Nephron (organoid): ENCODE measurements at regions not wholly inside any gene's neighbourhood (a gene's known extent, or its start where the extent isn't known, plus 50 kb on each side); places are given as distances from the start of the nearest gene placed in this dataset.
"Not testable (repeated sequence)": the region's sequence is repeated elsewhere in the genome, so short reads cannot be mapped to it uniquely, and the experiment has no call there.

Experiments
- H3K27ac Mint-ChIP-seq, 3 experiments: 2 replicates each; pipeline ENCODE4 v1.8.0; 2020; ENCODE audit warnings: mixed read lengths in 3 of 3, mild to moderate bottlenecking in 2 of 3, moderate library complexity in 1 of 3
- H3K27me3 Mint-ChIP-seq: 2 replicates; pipeline ENCODE4 v1.8.0; 2021; ENCODE audit warnings: low read depth, mild to moderate bottlenecking, moderate library complexity, mixed read lengths
- H3K36me3 Mint-ChIP-seq: 2 replicates; pipeline ENCODE4 v1.8.0; 2020; ENCODE audit warnings: low read depth, mixed read lengths
- H3K4me1 Mint-ChIP-seq: 2 replicates; pipeline ENCODE4 v1.8.0; 2020; ENCODE audit warnings: mixed read lengths
- H3K4me3 Mint-ChIP-seq, 3 experiments: 2 replicates each; pipeline ENCODE4 v1.8.0; 2020; ENCODE audit warnings: mild to moderate bottlenecking in 3 of 3, mixed read lengths in 3 of 3, moderate library complexity in 2 of 3
- H3K9me3 Mint-ChIP-seq: 2 replicates; pipeline ENCODE4 v1.8.0; 2020; ENCODE audit warnings: mixed read lengths
- CTCF ChIP-seq, 3 experiments: fragments of 200-600 bp; sonication (generic); IDR thresholded peaks; one replicate each; pipeline ENCODE4 v1.5.0; 2021; ENCODE audit warnings: antibody characterized with exemption in 3 of 3; ENCODE audit not compliant: unreplicated experiment in 3 of 3

- H3K4me3 Mint-ChIP-seq, H3K9me3 Mint-ChIP-seq, H3K27ac Mint-ChIP-seq, H3K27me3 Mint-ChIP-seq, H3K4me1 Mint-ChIP-seq, H3K36me3 Mint-ChIP-seq: not testable (repeated sequence)
Measured at GRCh38 chr15:20124668-20125067, 416.9 kb downstream of the GOLGA6L6 start.

- Mint-ChIP-seq H3K36me3 (no peaks in the 10 kb centered on the region), H3K4me1 (no peaks in the 10 kb centered on the region), H3K27ac (no peak overlapping the region), H3K9me3 (no peaks in the 10 kb centered on the region), H3K27me3 (no peaks in the 10 kb centered on the region), H3K4me3 (no peak overlapping the region)
- TF ChIP-seq CTCF (IDR thresholded peaks at IDR 0.05; ENCODE audit: unreplicated experiment in 3 of 3): no peak
Measured at GRCh38 chr15:20106026-20106425, 435.6 kb downstream of the GOLGA6L6 start.

- not testable (repeated sequence) for H3K4me3 Mint-ChIP-seq, H3K36me3 Mint-ChIP-seq, H3K27me3 Mint-ChIP-seq, H3K4me1 Mint-ChIP-seq, H3K27ac Mint-ChIP-seq, H3K9me3 Mint-ChIP-seq
Measured at GRCh38 chr15:20105011-20105990, 436.3 kb downstream of the GOLGA6L6 start.

- not testable (repeated sequence) for H3K9me3 Mint-ChIP-seq, H3K27me3 Mint-ChIP-seq
Measured at GRCh38 chr15:20104551-20104950, 437.0 kb downstream of the GOLGA6L6 start.

GRCh38 chr15:20102862-20103261 is 438.7 kb downstream of the GOLGA6L6 start:
- not testable (repeated sequence) for H3K9me3 Mint-ChIP-seq, H3K4me3 Mint-ChIP-seq, H3K27me3 Mint-ChIP-seq, H3K27ac Mint-ChIP-seq, H3K4me1 Mint-ChIP-seq, H3K36me3 Mint-ChIP-seq

More at GRCh38 chr15:20104551-20104950, 437.0 kb downstream of the GOLGA6L6 start:
- H3K4me3 Mint-ChIP-seq, H3K27ac Mint-ChIP-seq, H3K36me3 Mint-ChIP-seq, H3K4me1 Mint-ChIP-seq: not testable (repeated sequence)

GRCh38 chr15:20102209-20102608 is 439.4 kb downstream of the GOLGA6L6 start:
- H3K9me3 Mint-ChIP-seq, H3K4me1 Mint-ChIP-seq, H3K4me3 Mint-ChIP-seq, H3K36me3 Mint-ChIP-seq, H3K27ac Mint-ChIP-seq, H3K27me3 Mint-ChIP-seq: not testable (repeated sequence)

- H3K27me3 Mint-ChIP-seq, H3K9me3 Mint-ChIP-seq, H3K4me1 Mint-ChIP-seq, H3K36me3 Mint-ChIP-seq, H3K4me3 Mint-ChIP-seq, H3K27ac Mint-ChIP-seq: not testable (repeated sequence)
Measured at GRCh38 chr15:20101281-20101680, 440.3 kb downstream of the GOLGA6L6 start.

GRCh38 chr15:20100604-20101270 is 440.9 kb downstream of the GOLGA6L6 start:
- not testable (repeated sequence) for H3K4me1 Mint-ChIP-seq, H3K27ac Mint-ChIP-seq, H3K9me3 Mint-ChIP-seq, H3K4me3 Mint-ChIP-seq, H3K36me3 Mint-ChIP-seq, H3K27me3 Mint-ChIP-seq

GRCh38 chr15:20095699-20096303 is 445.8 kb downstream of the GOLGA6L6 start:
- H3K9me3 Mint-ChIP-seq, H3K27ac Mint-ChIP-seq, H3K27me3 Mint-ChIP-seq, H3K36me3 Mint-ChIP-seq, H3K4me1 Mint-ChIP-seq, H3K4me3 Mint-ChIP-seq: not testable (repeated sequence)

- H3K27me3 Mint-ChIP-seq, H3K36me3 Mint-ChIP-seq, H3K27ac Mint-ChIP-seq, H3K9me3 Mint-ChIP-seq, H3K4me1 Mint-ChIP-seq, H3K4me3 Mint-ChIP-seq: not testable (repeated sequence)
Measured at GRCh38 chr15:20089541-20089940, 452.1 kb downstream of the GOLGA6L6 start.

GRCh38 chr15:20084026-20084425 is 457.6 kb downstream of the GOLGA6L6 start:
- H3K4me1 Mint-ChIP-seq, H3K27ac Mint-ChIP-seq, H3K4me3 Mint-ChIP-seq, H3K36me3 Mint-ChIP-seq, H3K9me3 Mint-ChIP-seq, H3K27me3 Mint-ChIP-seq: not testable (repeated sequence)

- not testable (repeated sequence) for H3K27me3 Mint-ChIP-seq, H3K4me1 Mint-ChIP-seq, H3K36me3 Mint-ChIP-seq, H3K4me3 Mint-ChIP-seq, H3K27ac Mint-ChIP-seq, H3K9me3 Mint-ChIP-seq
Measured at GRCh38 chr15:20074082-20074481, 467.5 kb downstream of the GOLGA6L6 start.

GRCh38 chr15:20069043-20069442 is 472.6 kb downstream of the GOLGA6L6 start:
- not testable (repeated sequence) for H3K27me3 Mint-ChIP-seq, H3K27ac Mint-ChIP-seq, H3K4me3 Mint-ChIP-seq, H3K36me3 Mint-ChIP-seq, H3K9me3 Mint-ChIP-seq, H3K4me1 Mint-ChIP-seq

GRCh38 chr15:20066173-20066572 is 475.4 kb downstream of the GOLGA6L6 start:
- H3K9me3 Mint-ChIP-seq, H3K27ac Mint-ChIP-seq, H3K27me3 Mint-ChIP-seq, H3K4me3 Mint-ChIP-seq, H3K36me3 Mint-ChIP-seq, H3K4me1 Mint-ChIP-seq: not testable (repeated sequence)
